ENCODE measurements at regions not wholly inside any gene's neighbourhood (a gene's known extent, or its start where the extent isn't known, plus 50 kb on each side); places are given as distances from the start of the nearest gene placed in this dataset.

GRCh38 chr18:45274026-45274425, 341.2 kb upstream of the SLC14A2 start:
- no peak for DNase-seq

DNA sequence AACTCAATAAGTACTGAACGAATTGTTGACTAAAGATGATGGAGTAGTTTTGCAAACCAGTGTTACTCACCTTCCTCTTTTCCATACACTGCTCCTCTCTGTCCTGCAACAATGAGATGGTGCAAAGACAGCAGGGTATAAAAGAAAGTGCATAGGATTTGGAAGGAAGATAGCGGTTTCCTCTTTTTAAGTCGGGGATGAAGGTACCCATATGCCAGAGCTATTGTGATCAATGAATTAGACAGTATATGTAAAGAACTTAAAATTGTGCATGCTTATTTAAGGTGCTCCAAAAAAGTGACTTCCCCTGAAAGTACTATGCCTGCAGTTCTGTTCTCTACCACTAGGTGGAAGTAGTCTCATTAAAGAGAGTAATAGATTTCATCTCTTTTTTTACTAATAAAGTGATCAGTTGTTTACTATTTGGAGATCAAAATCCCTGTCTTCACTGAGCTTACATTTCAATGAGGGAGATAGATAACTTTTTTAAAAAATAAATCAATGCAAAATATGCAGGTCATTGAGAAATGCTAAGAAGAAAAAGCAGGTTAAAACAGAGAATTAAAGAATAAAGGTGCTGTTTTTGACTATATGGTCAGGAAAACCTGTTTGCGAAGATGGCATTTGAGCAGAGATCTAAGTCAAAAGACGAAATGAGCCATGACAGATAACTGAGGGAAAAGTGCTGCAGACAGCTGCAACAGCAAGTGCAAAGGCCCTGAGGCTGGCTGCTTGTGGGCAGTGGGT, 339.7 kb upstream of the SLC14A2 start:
- peak in 1 of 2 experiments; percentile 9 for DNase-seq

DNA sequence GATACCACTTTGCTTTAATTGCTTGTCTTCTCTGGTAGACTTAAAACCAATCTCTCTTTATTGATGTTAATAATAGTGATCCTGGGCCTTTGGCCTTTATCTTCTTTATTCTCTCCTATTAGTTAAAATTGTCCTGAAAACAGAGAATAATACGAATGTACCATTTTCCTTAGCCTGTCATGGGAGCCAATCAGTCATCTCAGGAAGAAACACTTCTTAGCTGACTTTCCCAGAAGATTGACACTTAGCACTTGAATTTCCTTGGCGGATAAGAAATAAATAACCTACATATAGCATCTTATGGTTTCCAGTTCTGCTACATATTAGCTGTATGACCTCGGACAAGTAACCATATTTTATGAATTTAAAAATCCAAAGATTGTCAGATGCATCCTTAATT, 338.4 kb upstream of the SLC14A2 start:
- DNase-seq, result no peak

GRCh38 chr18:45277908-45278307, 337.4 kb upstream of the SLC14A2 start:
- DNase-seq, result no peak

DNA sequence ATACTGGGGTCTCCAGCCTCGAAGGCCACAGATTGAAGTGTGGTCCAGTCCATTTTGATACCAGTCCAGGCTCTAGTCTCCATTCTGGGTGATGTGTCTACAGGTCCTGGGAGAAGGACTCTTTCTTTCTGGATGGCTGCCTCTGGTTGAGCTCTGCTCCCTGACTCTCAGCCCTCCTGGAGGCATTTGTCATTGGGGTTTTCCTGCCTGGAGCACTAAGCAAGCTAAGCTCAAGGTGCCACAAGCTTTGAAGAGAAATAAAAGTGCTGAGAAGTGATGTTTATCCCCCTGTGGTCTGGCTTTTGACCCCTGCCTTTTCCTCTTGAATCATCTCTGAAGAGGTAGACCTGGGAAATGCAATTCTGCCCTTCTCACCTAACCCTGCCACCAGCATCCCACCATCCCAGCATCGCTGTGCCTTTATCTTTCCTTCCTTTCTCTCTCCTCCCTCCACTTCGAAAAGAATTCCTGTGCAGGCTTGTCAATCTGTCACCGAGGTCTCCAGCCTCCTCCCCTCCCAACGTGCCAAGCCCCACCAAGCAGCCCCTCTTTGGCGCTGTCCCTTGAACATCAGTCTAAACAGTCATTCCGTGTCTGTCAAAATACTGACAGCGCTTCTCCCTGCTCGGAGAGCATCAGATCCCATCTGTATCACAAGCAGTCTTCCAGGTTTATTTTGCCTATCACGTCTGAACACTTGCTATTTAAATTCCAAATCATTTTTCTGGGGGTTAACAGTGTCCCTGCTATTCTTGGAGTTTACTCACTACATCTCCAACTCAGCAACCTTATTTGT, 334.6 kb upstream of the SLC14A2 start:
- no peak for DNase-seq

GRCh38 chr18:45282101-45282812, 333.0 kb upstream of the SLC14A2 start:
- DNase-seq, result no peak

GRCh38 chr18:45284174-45284573, 331.1 kb upstream of the SLC14A2 start:
- DNase-seq, result no peak

DNA sequence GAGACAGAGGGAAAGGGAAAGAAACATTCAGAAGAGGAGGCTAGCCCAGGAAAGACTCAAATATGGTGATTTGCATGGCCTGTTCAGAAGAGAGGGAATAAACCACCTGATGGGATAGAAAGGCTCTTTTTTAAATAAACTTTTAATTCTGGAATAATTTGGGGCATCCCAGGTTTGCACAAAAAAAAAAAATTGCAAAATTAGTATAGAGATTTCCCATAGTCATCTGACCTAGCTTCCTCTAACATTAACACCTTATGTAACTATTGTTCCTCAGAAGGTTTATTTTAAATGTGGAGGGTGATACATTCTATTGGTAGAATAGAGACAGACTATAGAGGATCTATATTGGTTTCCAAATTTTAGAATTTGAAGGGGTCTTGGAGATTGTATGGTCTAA, 330.4 kb upstream of the SLC14A2 start:
- DNase-seq, result no peak

- no peak for DNase-seq
Observed at GRCh38 chr18:45285251-45285650, 330.0 kb upstream of the SLC14A2 start.

- DNase-seq, result no peak
Observed at GRCh38 chr18:45286431-45286830, 328.8 kb upstream of the SLC14A2 start.

DNA sequence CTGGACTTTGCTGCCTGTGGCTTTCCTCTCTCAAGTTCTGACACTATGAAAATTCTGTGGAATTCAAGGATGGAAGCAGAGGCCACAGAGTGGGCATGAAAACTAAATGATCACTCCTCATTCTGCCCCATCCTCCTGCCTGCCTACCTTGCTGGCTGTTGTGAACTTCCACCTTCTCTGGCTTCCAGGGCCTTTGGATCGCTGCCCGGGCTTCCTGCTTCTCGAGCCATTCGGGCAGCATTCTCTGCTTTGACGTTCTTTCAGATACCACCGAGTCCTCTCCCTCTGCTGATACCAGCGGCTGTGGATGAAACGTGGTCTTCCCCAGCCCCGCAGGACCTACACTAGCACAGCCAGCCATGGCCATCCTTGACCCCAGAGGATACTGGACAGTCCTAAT, 327.7 kb upstream of the SLC14A2 start:
- DNase-seq, result no peak

DNA sequence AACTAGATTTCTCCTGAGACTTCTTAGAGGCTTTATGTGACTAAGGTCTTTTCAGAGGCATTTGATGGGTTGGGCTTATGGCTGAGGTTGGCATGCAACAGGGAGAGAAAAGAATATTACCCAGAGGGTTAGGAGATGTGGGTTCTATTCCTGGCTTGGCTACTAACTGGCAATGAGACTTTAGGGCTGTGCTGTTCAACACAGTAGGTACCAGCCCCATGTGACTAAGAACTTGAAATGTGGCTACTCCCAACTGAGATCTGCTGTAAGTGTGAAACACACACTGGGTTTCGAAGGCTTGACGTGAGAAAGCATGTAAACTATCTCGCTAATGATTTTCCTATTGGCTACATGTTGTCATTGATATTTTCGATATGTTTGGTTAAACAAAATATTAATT, 324.9 kb upstream of the SLC14A2 start:
- no peak for DNase-seq

DNA sequence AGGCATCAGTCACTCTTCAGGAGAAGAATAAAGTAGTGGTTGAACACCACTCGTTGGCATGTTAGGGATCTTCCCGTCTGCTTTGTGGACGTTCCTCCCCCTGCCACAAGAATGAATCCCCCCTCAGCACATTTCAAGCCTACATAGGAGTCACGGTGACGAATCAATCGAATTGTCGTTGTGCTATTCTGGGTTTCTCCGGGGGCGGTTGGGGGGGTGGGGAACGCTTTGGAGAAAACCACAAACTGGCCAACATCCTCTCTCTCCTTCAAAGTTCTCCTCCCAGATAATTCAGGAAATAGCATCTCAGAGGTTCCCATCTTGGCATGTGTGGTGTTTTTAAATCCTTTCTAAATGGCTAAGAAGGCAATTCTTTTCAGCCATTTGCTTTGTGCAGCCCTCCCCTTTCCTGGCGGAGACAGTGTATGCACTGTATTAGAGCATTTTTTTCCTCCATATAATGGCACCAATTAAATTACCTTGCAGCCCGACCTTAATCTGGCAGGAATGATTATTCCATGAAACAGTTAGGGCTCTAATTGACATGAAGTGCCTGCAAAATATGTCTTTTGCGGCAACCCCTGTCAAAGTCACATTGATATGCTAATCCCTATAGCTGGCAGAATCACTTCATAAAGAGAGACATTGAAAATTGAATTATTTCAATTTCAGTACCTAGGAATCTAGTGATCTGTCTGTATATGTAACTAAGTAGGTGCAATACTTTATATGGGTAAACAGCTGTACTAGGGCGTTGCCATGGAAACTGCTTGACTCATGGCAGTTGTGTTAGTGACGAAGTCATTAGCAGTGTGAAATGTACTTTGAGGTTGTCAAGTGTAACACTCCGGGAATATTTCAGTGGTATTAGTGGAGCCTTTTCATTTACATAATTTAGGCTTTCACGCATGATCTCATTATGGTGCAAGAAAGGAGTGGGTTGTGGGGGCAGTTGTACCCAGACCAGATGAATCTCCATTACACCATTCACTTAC, 323.4 kb upstream of the SLC14A2 start:
- DNase-seq, result no peak

DNA sequence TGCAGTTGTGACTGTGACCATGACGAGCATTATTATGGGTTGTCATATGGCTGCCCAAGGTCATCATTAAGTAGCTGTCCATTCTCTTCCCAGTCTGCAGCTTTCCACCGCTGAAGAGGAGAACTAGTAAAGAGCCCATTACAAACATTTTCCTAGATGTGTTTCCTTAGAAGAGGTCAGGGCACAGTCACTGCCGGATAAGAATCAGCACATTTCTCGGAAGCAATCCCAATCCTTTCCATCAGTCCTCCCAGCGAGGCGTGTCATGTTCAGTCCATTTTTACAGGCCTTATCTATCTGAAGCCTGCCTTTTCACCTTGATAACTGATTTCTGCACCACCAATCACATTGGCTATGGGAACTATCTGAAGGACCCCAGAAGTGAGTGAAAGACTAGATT, 319.9 kb upstream of the SLC14A2 start:
- DNase-seq, result no peak

DNA sequence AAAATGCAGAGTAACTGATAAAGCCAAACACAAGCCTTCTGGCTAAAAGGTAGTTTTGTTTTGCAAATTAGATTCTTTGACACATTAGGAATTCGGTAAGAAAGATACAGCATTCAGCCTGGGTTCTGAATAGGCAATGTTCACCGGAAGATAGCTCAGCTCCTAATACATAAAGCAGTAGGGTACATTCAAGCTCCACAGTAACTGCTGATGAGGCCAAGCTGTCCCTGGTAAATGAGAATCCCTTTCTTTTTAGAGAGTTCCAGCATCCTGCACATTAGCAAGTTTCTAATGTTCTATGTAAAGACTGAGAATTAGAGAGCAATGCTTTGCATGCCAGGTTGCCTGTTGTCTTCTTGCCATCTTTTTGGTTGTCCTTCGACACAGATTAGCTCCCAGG, 316.3 kb upstream of the SLC14A2 start:
- DNase-seq, result no peak

- no peak for DNase-seq
Observed at GRCh38 chr18:45303026-45303425, 312.2 kb upstream of the SLC14A2 start.

DNA sequence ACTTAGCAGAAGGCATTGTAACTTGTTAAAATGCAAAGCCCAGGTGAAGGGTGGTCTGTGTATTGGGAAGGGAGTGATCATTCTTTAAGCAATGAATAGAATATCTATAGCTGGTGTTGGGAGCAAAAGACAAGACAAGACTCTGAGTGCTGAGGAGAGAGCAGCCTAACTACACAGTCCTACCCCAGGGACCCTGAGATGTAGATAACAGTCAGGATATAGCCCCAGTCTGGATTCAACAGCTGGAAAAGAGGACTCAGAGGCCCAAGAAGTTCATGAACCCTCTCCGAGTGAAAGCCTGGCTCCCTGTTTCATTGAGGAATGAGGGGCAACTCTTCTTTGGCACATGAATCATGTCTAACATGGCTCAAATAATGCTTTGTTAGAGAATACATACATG, 310.7 kb upstream of the SLC14A2 start:
- no peak for DNase-seq

- no peak for DNase-seq
Observed at GRCh38 chr18:45312555-45313126, 302.6 kb upstream of the SLC14A2 start.

- no peak for DNase-seq
Observed at GRCh38 chr18:45316127-45316526, 299.1 kb upstream of the SLC14A2 start.

- no peak for DNase-seq
Observed at GRCh38 chr18:45317948-45318640, 297.2 kb upstream of the SLC14A2 start.

DNA sequence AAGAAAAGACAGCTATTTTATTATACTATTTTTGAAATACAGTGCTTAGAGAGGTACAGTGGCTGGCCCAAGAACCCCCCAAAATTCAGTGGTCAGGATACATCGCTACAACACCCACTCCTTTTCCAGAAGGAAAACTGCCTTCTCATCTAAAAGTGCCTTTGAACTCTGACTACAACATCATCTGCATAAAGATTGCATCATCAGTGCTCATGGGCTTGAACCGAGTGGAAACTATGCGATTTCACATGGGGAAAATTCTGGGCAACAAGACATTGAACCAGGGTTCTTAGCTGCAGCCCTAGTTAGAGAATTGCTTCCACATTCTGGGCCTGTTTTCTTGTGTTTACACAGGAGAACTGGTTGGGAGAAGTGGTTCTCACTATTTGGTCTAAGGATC, 294.6 kb upstream of the SLC14A2 start:
- no peak for DNase-seq

DNA sequence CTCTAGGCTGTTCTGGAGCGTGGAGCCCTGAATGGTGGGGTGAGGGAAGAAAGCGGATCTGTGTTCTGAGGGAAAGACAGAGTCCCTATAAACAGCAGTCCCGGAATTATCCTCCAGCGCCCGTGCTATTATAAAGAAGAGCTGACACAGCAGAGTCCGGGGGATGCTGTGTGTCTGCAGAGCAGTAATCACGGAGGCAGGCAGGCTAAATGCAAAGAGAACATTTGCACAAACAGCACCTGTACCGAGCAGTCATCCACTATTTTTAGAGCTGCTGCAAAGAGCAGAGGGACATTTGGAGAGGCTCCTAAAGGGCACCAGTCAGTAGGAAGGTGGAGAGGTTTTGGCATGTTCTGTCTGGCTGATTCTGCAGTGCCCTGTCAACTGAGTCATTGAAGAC, 293.8 kb upstream of the SLC14A2 start:
- DNase-seq, result no peak
